HG03457 (cell line): ENCODE measurements at regions not wholly inside any gene's neighbourhood (a gene's known extent, or its start where the extent isn't known, plus 50 kb on each side); places are given as distances from the start of the nearest gene placed in this dataset.

Experiments used
- ATAC-seq: cut with Tn5 transposase; IDR thresholded peaks from one replicate; pipeline ENCODE4 v1.9.1; 2021; ENCODE audit warnings: moderate number of reproducible peaks; ENCODE audit not compliant: unreplicated experiment

DNA sequence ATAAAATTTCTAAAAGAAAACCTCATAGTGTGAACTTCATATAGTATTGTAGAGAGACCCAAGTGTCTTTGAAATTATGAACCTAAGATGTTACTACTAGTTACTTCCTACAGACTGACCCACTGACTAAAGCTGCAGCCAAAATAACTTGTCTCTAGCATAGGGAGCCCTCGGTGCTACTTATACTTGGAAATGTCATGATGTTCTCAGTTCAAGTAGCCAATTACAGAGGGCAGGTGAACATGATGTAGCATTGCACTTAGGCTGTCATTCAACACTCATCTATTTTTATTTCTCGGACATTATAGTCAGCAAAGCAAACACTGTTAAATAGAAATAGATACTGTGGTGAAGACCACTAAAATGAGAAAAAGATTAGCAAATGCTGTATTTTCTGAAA, 165.6 kb downstream of the AREG start:
- no peak for ATAC-seq

DNA sequence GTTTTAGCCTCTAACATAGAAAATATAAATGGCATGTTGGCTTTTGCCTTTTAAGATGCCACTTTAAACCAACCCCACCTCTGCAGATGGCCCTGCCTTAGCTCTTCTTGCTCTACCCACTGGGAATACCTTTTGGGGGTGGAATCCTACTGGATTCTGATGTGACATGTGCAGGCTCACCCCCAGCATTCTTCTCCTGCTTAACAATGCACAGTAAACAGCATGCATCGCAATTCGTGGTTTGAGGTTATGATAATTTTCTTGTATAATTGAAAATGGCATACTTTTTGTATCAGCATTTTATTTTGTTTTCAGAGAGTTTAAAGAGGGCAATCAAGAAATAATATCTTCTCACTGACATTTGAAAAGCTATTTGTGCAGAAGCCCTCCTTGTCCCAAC, 167.9 kb downstream of the AREG start:
- no peak for ATAC-seq

GRCh38 chr4:74613266-74613665, 168.3 kb downstream of the AREG start:
- no peak for ATAC-seq

DNA sequence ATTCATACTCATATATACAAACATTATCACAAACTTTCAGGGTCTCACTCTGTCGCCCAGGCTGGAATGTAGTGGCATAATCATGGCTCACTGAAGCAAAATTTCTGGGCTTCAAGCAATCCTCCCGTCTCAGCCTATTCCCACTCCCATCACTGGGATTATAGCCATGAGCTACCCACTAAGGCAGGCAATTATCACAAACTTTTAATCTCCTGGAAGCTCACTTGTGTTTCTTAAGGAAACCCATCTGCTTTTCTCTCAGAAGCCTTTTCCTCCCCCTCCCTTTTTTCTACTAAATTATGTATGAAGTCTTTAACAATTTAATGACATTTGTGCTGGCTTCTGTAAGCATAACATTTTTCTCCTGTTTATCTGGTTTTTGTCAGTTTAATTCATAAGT, 170.5 kb downstream of the AREG start:
- no peak for ATAC-seq

GRCh38 chr4:74618166-74618565, 173.2 kb downstream of the AREG start:
- no peak for ATAC-seq

DNA sequence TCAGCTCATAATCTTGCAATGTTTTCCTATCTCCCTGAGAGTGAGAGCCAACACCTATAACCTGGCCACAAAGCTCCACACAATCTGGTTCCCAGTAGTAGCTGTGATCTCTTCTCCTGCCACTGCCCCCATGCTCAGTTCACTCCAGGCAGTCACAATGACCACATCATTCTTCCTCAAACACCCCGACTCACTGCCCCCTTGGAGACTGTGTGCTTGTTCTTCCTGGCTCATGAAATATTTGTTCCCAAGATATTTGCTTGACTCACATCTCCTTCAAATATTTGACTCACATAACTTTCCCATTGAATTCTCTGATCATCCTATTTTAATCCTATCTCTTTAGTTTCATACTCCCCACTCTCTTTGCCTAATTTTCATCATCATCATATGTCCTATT, 173.7 kb downstream of the AREG start:
- no peak for ATAC-seq

DNA sequence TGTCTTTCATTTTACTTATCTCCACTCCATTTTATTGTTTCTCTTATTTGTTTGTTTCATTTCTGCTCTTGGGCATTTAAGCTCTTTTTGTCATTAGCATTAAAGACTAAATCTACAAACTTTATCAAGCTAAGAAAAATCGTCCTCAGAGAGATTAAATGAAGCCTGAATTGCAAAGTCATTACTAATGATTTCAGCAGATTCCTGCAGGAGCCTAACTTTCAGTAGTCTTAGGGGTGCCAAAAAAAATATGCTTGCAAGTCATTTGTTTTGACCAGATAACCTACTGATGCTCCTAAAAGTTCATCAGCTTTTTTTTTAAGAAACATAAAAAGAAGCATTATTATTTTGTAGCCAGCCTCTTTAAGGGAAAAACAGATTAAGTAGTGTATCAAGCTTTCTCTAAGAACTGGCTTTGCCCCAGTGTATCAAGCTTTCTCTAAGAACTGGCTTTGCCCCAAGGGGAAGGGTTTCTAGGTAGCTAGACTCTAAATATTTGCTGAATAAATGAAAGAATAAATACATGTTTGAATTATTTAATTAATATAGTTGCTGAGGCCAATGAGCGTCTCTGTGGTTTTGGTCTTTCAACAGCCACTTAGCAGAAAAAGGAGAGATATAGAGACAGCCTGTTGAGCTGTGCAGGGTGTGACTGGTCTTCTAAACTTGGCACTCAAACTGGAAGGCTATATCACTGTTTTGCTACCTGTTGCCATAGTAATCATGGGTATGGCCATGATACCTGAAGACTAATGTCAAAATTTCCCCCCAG, 174.2 kb downstream of the BTC start:
- ATAC-seq, result no peak

- ATAC-seq, result no peak
Observed at GRCh38 chr4:74621616-74622015, 172.7 kb downstream of the BTC start.

DNA sequence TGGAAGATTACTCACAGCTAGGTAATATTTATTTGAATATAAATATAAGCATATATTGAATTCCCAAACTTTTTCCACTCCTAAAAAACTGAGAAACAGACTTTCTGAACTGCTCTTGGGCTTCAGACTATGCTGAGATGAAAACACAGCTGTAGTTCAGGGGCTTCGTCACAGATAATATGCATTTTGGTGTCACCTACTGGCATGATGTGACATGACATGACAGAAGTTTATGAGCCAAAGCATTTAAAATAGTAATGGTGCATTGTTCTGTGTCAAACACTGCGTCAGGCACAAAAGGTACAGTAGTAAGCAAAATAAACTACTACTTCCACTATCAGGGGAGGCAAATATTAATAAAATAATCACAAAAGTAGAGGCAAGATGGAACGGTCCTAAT, 171.3 kb downstream of the BTC start:
- ATAC-seq, result no peak

DNA sequence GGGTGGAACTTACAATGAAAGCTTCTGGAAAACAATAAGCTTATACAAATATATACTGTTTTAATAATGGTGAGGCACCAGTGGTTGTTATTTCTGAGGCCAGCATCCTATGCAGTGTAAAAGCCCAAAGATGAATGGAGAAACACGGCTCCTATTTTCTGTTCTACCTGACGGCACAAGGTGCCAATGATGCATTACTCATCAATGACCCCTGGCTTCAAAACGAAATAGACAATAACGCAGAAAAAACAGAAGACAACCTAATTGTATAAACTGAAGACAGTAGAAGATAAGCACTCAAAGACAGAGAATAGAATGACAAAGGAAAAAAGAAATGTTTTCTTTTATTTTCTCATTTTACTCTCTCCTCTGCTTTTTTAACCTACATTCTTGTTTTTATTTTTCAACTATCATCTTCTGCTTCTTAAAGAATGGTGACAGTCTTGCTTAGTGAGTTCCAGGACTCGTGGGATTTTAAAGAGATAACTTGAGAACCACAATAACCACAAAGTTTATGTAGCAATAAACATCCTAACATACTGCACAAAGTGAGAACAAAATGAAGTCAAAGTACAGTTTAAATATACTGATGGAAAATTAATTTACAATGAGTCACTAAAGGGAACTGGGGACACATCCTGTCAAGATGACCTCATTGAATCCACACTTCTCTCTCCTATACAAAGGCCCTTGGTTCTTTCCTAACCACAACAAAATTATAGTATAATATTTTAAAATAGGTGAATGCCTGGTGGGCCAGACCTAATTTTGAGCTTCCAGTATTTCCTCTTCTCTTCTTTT, 169.8 kb downstream of the BTC start:
- no peak for ATAC-seq

DNA sequence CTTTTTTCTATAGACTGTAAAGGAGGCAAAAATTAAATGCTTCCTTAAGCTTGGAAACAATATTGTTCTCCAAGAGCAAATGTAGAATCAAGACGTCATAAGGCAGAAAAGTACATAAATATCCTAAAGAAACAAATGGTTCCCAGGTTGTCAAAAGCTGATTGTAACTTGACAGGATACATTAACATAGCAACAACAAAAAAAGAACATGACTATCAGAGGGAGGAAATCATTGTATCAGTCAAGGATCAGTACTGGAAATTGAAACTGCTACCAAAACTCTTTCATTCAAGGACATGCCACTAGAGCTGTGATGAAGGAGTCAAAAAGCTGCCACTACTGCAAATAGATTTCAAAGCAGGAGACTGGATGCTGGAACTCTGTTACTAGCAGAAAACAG, 168.3 kb downstream of the BTC start:
- no peak for ATAC-seq

DNA sequence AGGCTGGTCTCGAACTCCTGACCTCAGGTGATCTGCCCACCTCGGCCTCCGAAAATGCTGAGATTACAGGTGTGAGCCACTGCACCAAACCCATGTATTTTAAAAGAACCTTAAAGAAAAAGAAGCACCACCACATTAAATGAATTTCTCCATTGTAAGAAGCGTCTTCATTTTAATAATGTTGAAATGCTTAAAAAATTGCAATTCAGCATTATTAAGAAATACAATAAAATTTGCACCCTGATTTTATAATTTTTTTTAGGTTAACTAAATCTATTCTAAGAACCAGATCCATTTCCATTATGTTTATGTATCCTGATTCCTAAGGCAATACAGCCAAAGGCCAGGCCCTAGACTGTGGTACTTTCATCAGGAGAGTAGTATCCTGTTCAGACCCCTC, 167.2 kb downstream of the BTC start:
- ATAC-seq, result no peak

- no peak for ATAC-seq
Observed at GRCh38 chr4:74627504-74627903, 166.8 kb downstream of the BTC start.

DNA sequence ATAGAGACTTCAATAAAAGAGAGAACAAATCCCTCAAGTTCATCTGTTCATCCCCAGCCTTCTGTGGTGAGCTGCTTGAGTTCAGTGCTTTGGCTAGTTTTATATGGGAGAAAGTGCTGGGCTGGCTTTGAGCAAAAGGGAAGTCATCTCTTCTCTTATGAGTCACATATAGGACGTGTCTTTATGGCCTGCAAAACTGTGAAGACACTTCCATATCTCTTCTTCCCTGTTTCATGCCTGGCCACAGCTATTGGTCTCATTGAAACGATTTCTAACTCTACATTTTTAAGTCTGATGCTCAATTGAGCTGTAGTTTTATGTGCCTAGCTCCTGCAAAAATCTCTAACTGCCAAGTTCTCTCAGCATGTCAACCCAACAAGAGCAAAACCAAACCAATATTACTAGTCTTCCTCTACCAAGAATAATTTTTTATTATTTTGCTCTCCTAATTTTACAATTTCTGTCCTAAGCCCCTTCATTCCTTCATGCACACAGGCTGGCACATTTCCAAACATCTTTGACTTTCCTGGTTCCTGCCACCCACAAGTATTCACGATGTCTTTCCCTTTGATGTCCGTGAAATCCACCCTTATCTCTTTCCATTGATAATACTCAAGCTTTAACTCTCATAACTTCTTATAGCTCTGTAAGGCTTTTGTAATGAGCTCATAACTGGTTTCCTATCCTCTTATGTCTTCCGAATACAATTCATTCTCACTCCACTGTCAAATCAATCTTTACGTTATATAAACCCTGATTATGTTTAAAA, 165.3 kb downstream of the BTC start:
- no peak for ATAC-seq

DNA sequence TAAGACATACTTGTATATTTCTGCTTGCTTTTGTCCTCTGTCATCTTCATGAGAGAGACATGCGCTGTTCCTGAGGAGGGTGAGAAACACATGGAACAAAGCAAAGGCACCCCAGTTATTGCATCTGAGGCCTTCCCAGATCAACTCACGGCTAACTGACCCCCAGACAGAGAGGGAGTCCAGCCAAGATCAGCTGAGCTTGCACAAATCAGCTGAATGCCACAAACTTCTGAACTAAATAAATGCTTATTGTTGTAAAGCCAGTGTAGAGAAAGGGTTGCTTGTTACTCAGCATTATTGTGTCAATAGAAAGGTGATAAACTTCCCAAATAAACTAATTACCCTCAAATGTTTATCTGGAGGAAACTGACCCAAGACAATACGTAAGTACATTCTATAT, 163.8 kb downstream of the BTC start:
- no peak for ATAC-seq

DNA sequence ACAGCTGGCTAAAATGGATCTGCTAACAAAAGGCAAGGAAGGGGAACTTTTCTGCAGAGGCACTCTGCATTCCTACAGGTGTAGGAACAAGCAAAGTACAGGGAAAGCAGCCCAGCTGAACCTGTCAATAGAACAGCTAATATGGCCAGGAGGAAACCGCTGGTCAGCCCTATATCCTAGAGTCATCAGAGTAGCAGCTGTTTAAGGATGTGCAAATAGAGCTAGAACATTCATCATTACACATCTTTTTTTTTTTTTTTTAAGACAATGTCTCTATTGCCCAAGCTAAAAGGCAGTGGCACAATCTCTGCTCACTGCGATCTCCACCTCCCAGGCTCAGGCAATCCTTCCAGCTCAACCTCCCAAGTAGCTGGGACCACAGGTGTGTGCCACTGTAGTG, 163.0 kb downstream of the BTC start:
- no peak for ATAC-seq

GRCh38 chr4:74631988-74632387, 162.3 kb downstream of the BTC start:
- no peak for ATAC-seq

GRCh38 chr4:74632634-74633033, 161.7 kb downstream of the BTC start:
- no peak for ATAC-seq

DNA sequence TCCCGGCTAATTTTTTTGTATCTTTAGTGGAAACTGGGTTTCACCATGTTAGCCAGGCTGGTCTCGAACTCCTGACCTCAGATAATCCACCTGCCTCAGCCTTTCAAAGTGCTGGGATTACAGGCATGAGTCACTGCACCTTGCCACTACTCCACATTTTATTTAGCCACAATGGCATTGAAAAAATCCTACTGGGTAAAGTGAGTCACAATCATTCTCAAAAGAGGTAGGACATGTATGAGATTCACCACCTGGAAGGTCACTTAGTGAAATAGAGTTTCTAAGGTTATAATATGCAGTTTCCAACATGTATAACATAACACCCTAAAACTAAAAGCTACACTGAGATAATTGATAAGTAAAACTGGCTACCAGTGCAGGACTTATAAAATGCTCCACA, 159.2 kb downstream of the BTC start:
- no peak for ATAC-seq

DNA sequence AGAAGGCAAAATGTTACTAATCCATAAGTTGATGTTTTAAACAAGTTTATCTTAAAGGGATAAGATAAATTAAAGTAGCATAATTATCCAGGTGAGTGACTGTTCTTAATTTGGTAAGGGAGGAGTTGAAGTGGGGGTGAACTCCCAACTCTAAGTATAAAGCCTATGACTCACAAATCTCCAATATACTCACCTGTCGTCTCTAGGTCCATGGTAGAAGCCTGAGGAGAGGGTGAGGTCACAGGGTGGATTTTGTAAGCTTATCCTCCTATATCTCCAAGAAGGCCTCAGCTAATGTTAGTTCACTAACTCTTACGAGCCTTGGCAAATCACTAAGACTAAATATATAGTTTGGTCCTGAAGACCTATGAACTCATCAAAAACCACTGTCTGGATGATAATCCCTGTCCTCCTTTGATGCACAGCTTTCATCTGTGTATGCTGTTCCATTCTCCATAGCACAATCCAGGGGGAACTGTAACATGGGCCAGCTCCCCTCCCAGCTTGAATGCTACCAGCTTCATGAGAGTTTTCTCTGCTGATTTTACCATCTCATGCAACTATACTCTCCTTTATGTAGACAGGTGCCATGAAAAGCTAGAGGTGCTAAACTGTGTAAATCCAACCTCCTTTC, 158.7 kb downstream of the BTC start:
- no peak for ATAC-seq

GRCh38 chr4:74638001-74638400, 156.3 kb downstream of the BTC start:
- ATAC-seq, result no peak
